H1 (cell line): ENCODE measurements at regions not wholly inside any gene's neighbourhood (a gene's known extent, or its start where the extent isn't known, plus 50 kb on each side); places are given as distances from the start of the nearest gene placed in this dataset.

Source experiments
- CTCF ChIA-PET: fragments of 300-600 bp; sonication (Branson Sonifier 250); formaldehyde crosslinking; loops from one replicate; lab custom pipeline; 2021; ENCODE audit not compliant: partially characterized antibody; lab: Charles Lee
- POLR2A ChIA-PET: fragments of 300-600 bp; sonication (Branson Sonifier 250); formaldehyde crosslinking; loops from one replicate; lab custom pipeline; 2021; ENCODE audit warnings: inconsistent platforms; ENCODE audit not compliant: partially characterized antibody; lab: Charles Lee
- DNase-seq, 2 experiments: peaks; one replicate each; pipeline versions ENCODE4 v3.0.0 to v3.0.0-alpha.2; 2010 to 2022; ENCODE audit warnings: low spot score in 2 of 2, low read depth in 1 of 2, mixed read lengths in 1 of 2
- FAIRE-seq: peaks from 2 replicates; lab custom pipeline; 2011; peaks lifted over from hg19 to GRCh38; lab: Jason Lieb, UNC
- H2AFZ ChIP-seq: 2 replicates; pipeline ENCODE4 v1.8.1; 2012; ENCODE audit warnings: low read length, inconsistent platforms
- H2AK5ac ChIP-seq: 2 replicates; pipeline ENCODE4 v1.6.1; 2013; ENCODE audit warnings: low read depth, low read length
- H2BK120ac ChIP-seq: replicated peaks from 2 replicates; pipeline ENCODE3; 2013; ENCODE audit warnings: low read depth, low read length, inconsistent platforms
- H2BK12ac ChIP-seq: 2 replicates; pipeline ENCODE4 v1.6.1; 2013; ENCODE audit warnings: low read depth, low read length
- H2BK15ac ChIP-seq: 2 replicates; pipeline ENCODE4 v1.6.1; 2013; ENCODE audit warnings: low read length
- H2BK20ac ChIP-seq: 2 replicates; pipeline ENCODE4 v1.6.1; 2013; ENCODE audit warnings: low read length
- H2BK5ac ChIP-seq: 2 replicates; pipeline ENCODE4 v1.6.1; 2013; ENCODE audit warnings: low read depth, low read length
- H3K14ac ChIP-seq: 2 replicates; pipeline ENCODE4 v1.6.1; 2013; ENCODE audit warnings: inconsistent platforms; ENCODE audit not compliant: insufficient read length
- H3K18ac ChIP-seq: 2 replicates; pipeline ENCODE4 v1.6.1; 2013; ENCODE audit warnings: low read length; ENCODE audit errors: extremely low read depth
- H3K23ac ChIP-seq: 2 replicates; pipeline ENCODE4 v1.6.1; 2013; ENCODE audit warnings: inconsistent platforms; ENCODE audit not compliant: insufficient read length
- H3K23me2 ChIP-seq: 2 replicates; pipeline ENCODE4 v1.6.1; 2013; ENCODE audit warnings: low read depth, low read length
- H3K27ac ChIP-seq: 2 replicates; pipeline ENCODE4 v1.6.1; 2011; ENCODE audit warnings: low read depth, low read length, inconsistent platforms
- H3K27me3 ChIP-seq, 4 experiments: replicated peaks in 1 of 4; 1 replicate in 1 of 4; 2 replicates in 3 of 4; pipeline versions ENCODE4 v1.6.1 to v1.8.1; 2011 to 2013; ENCODE audit warnings: low read length in 3 of 4, mild to moderate bottlenecking in 3 of 4, inconsistent platforms in 2 of 4, mixed read lengths in 2 of 4, moderate library complexity in 1 of 4; ENCODE audit not compliant: control insufficient read depth in 3 of 4, insufficient read depth in 3 of 4; ENCODE audit errors: extremely low read depth in 1 of 4
- H3K36me3 ChIP-seq, 4 experiments: 2 replicates each; pipeline versions ENCODE4 v1.6.1 to v1.8.1; 2011 to 2013; ENCODE audit warnings: mild to moderate bottlenecking in 4 of 4, low read length in 3 of 4, moderate library complexity in 2 of 4, control low read depth in 1 of 4, inconsistent platforms in 1 of 4; ENCODE audit not compliant: insufficient read depth in 4 of 4, control insufficient read depth in 2 of 4
- H3K4ac ChIP-seq: replicated peaks from 2 replicates; pipeline ENCODE3; 2013; ENCODE audit warnings: low read length, low read depth, mixed read lengths, inconsistent platforms; ENCODE audit not compliant: insufficient read length
- H3K4me1 ChIP-seq, 4 experiments: replicated peaks in 1 of 4; 1 replicate in 1 of 4; 2 replicates in 3 of 4; pipeline versions ENCODE4 v1.6.1 to v1.8.1; 2011 to 2013; ENCODE audit warnings: low read length in 3 of 4, inconsistent platforms in 2 of 4, mixed read lengths in 1 of 4; ENCODE audit not compliant: insufficient read depth in 4 of 4, control insufficient read depth in 3 of 4
- H3K4me2 ChIP-seq, 2 experiments: 2 replicates each; pipeline versions ENCODE4 v1.6.1 to v1.8.1; 2011 to 2013; ENCODE audit warnings: low read depth in 2 of 2, low read length in 2 of 2, control low read depth in 1 of 2, inconsistent platforms in 1 of 2, mild to moderate bottlenecking in 1 of 2; ENCODE audit not compliant: insufficient read depth in 1 of 2
- H3K4me3 ChIP-seq, 4 experiments: fragments of 200-600, 300-600 bp in 1 of 4; sonication (generic), shearing (Covaris generic), sonication (Bioruptor Twin) in 1 of 4; 2 replicates each; pipeline versions ENCODE4 v1.5.1 to v1.8.1; 2011 to 2016; ENCODE audit warnings: low read length in 4 of 4, low read depth in 3 of 4, control low read depth in 2 of 4, inconsistent platforms in 2 of 4, mild to moderate bottlenecking in 2 of 4, mixed read lengths in 1 of 4, moderate library complexity in 1 of 4; ENCODE audit not compliant: insufficient read depth in 2 of 4; ENCODE audit errors: extremely low read depth in 1 of 4
- H3K56ac ChIP-seq: replicated peaks from 2 replicates; pipeline ENCODE3; 2013; ENCODE audit warnings: low read depth, mild to moderate bottlenecking, mixed read lengths, low read length, inconsistent platforms; ENCODE audit not compliant: insufficient read length
- H3K79me1 ChIP-seq: 2 replicates; pipeline ENCODE4 v1.6.1; 2013; ENCODE audit warnings: low read depth, low read length, control low read depth
- H3K79me2 ChIP-seq, 2 experiments: 2 replicates each; pipeline versions ENCODE4 v1.6.1 to v1.8.1; 2012 to 2013; ENCODE audit warnings: low read length in 2 of 2, mild to moderate bottlenecking in 2 of 2, inconsistent platforms in 1 of 2; ENCODE audit not compliant: insufficient read depth in 2 of 2, control insufficient read depth in 1 of 2
- H3K9ac ChIP-seq, 4 experiments: replicated peaks in 1 of 4; 1 replicate in 1 of 4; 2 replicates in 3 of 4; pipeline versions ENCODE4 v1.6.1 to v1.8.1; 2011 to 2013; ENCODE audit warnings: low read depth in 3 of 4, low read length in 3 of 4, control low read depth in 2 of 4, mild to moderate bottlenecking in 2 of 4, moderate library complexity in 2 of 4, inconsistent platforms in 1 of 4; ENCODE audit errors: extremely low read depth in 1 of 4
- H3K9me3 ChIP-seq, 2 experiments: 2 replicates each; pipeline versions ENCODE4 v1.6.1 to v1.8.1; 2012 to 2013; ENCODE audit warnings: mild to moderate bottlenecking in 2 of 2, moderate library complexity in 2 of 2, control low read depth in 1 of 2, inconsistent platforms in 1 of 2, low read depth in 1 of 2, low read length in 1 of 2, mixed read lengths in 1 of 2; ENCODE audit not compliant: insufficient read depth in 2 of 2
- H4K20me1 ChIP-seq, 2 experiments: replicated peaks in 1 of 2; 2 replicates each; pipeline versions ENCODE3 to v1.8.1; 2011 to 2013; ENCODE audit warnings: inconsistent platforms in 2 of 2, low read length in 2 of 2, mild to moderate bottlenecking in 1 of 2; ENCODE audit not compliant: insufficient read depth in 2 of 2, control insufficient read depth in 1 of 2
- H4K5ac ChIP-seq: 2 replicates; pipeline ENCODE4 v1.6.1; 2013; ENCODE audit warnings: low read length, low read depth, mixed read lengths, inconsistent platforms; ENCODE audit not compliant: insufficient read length
- H4K8ac ChIP-seq: 2 replicates; pipeline ENCODE4 v1.8.0; 2013; ENCODE audit warnings: mild to moderate bottlenecking, moderate library complexity, low read length, inconsistent platforms; ENCODE audit not compliant: insufficient read depth; ENCODE audit errors: extremely low read depth
- H4K91ac ChIP-seq: replicated peaks from 2 replicates; pipeline ENCODE3; 2013; ENCODE audit warnings: low read length, mixed read lengths, inconsistent platforms; ENCODE audit not compliant: insufficient read length
- EP300 ChIP-seq, 2 experiments: IDR thresholded peaks; 1 replicate in 1 of 2; 2 replicates in 1 of 2; pipeline ENCODE4 v1.6.1; 2011 to 2012; ENCODE audit warnings: low read depth in 2 of 2, low read length in 2 of 2, mild to moderate bottlenecking in 2 of 2, borderline replicate concordance in 1 of 2, inconsistent platforms in 1 of 2, moderate library complexity in 1 of 2
- KDM1A ChIP-seq: fragments of 200-600, 300-600 bp; sonication (generic); IDR thresholded peaks from 2 replicates; pipeline ENCODE4 v1.7.1; 2016; ENCODE audit warnings: mild to moderate bottlenecking, low read length, borderline replicate concordance
- KDM5A ChIP-seq: fragments of 200-600 bp; IDR thresholded peaks from 2 replicates; pipeline ENCODE4 v1.7.1; 2012; ENCODE audit warnings: mild to moderate bottlenecking, low read length, inconsistent platforms, mixed read lengths
- RXRA ChIP-seq: IDR thresholded peaks from 2 replicates; pipeline ENCODE4 v1.6.1; 2011; ENCODE audit warnings: low read depth, mild to moderate bottlenecking, low read length, moderate library complexity; ENCODE audit not compliant: insufficient read depth
- WGBS, 2 experiments: shearing (Covaris generic) in 1 of 2; methylation state at CpG; one replicate each; pipeline versions ENCODE4 v1.1.6 to v1.1.7; 2013 to 2015; ENCODE audit warnings: low lambda C conversion rate in 2 of 2, mixed read lengths in 2 of 2, inconsistent platforms in 1 of 2, low coverage in 1 of 2, missing lambda C conversion rate in 1 of 2; ENCODE audit not compliant: insufficient replicate concordance in 2 of 2, insufficient coverage in 1 of 2, insufficient read length in 1 of 2; ENCODE audit errors: extremely low coverage in 1 of 2, missing lambda C conversion rate in 1 of 2; 5-methylcytosine and 5-hydroxymethylcytosine counted together

GRCh38 chr1:234775477-234776246 is 165.7 kb upstream of the IRF2BP2 start:
- H3K4me3 ChIP-seq = no peak overlapping the region
- no peak overlapping the region for H3K4ac ChIP-seq
- DNase-seq (peak in 1 of 2 experiments; percentile 13), FAIRE-seq (no peak)
- no peaks in the 10 kb centered on the region for H3K79me2 ChIP-seq
- H3K27ac ChIP-seq = no peak overlapping the region
- H4K20me1 ChIP-seq = no peaks in the 10 kb centered on the region
- H4K91ac ChIP-seq = no peak overlapping the region
- CTCF ChIA-PET = interaction anchor here (0.9 kb wide), 1 partner anchor 194 kb away, joined by 3 read pairs; no protein-coding TSS in a partner anchor
- no peak overlapping the region for H2BK5ac ChIP-seq
- no peak overlapping the region for H3K18ac ChIP-seq
- H3K23me2 ChIP-seq = no peaks in the 10 kb centered on the region
- H3K36me3 ChIP-seq = no peaks in the 10 kb centered on the region
- H3K4me2 ChIP-seq = no peak overlapping the region
- no peak overlapping the region for H2AFZ ChIP-seq
- H3K14ac ChIP-seq = no peak overlapping the region
- H2BK12ac ChIP-seq = no peak overlapping the region
- no peak overlapping the region for H2AK5ac ChIP-seq
- H2BK120ac ChIP-seq = no peak overlapping the region
- H3K27me3 ChIP-seq = 0 out of 7 replicates have a peak, but pooled peaks cover 0 to 2% (median 0%) of the 10 kb centered on the region in 4 experiments
- no peak overlapping the region for H4K5ac ChIP-seq
- H4K8ac ChIP-seq = no peak overlapping the region
- H3K4me1 ChIP-seq = peaks cover 1 to 12% (median 9%) of the 10 kb centered on the region in 4 experiments; a peak in 6 of 7 replicates
- no peak overlapping the region for H3K9ac ChIP-seq
- POLR2A ChIA-PET = no interaction called here
- H2BK15ac ChIP-seq = no peak overlapping the region
- H3K79me1 ChIP-seq = no peaks in the 10 kb centered on the region
- H3K23ac ChIP-seq = no peak overlapping the region
- no peak for TF ChIP-seq EP300 (IDR thresholded peaks at IDR 0.05; ENCODE audit: borderline replicate concordance in 1 of 2, low read depth in 2 of 2, low read length in 2 of 2)
- no peak for TF ChIP-seq KDM1A
- TF ChIP-seq RXRA = no peak
- TF ChIP-seq KDM5A = no peak
- no peak overlapping the region for H2BK20ac ChIP-seq
- H3K56ac ChIP-seq = no peak overlapping the region
- WGBS, 2 experiments = 95% methylated on average over 12 of the region's 12 CpGs; no CpG with 5 or more reads in 1 of the 2 experiments
- H3K9me3 ChIP-seq = no peaks in the 10 kb centered on the region
